Activated CD4-positive, CD25-positive, alpha-beta regulatory T cell treated with anti-CD3 and anti-CD28 coated beads, Interleukin-2, amount 50 U/mL, for 72 hours (primary cell): ENCODE measurements at regions not wholly inside any gene's neighbourhood (a gene's known extent, or its start where the extent isn't known, plus 50 kb on each side); places are given as distances from the start of the nearest gene placed in this dataset.

Source experiments
- DNase-seq: peaks from one replicate; pipeline ENCODE4 v3.0.0; 2021

DNA sequence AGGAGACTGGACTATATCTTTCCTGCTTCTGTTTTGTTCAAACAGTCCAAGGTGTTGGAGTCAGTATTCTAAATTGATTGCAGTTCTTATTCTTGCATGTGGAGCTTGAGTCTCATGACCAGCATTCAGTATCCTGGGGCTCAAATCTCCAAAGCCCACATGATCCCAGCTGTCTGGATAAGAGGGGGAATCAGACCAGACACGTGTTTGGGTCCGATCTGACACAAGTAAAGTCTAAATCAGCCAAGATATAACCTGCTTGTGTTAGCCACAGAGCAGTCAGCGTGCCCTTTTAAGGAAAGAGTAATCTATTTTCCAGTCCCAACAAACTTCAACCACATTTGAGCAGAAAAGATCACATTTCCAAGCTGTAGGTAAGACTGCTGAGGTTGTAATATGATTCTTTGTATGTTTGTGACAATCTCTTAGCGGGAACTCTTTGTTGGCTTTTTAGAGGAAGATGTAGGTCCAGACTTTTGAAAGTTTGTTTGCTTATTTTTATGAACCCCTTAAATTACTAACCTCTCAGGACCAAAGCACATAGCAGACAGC lies 334.6 kb downstream of the SLC4A3 start:
- no peak for DNase-seq

DNA sequence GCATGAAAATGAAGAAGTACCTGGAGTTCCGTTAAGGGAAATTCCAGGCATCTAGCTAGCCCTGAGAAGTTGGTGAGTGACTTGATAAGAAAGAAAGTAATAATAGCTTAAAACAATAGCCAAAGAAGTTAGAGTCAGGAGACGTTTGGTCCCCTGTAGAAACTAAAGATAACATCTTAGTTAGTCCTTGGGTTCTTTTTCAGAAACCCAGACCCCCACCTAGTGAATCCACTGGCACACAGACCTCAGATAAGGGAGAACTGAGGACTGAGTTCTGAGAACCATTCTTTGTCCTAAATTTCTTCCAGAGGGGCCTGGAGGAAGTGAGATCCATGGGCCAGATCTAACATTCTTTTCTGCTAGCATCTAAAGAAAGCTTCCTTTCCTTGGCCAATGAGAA lies 335.4 kb downstream of the SLC4A3 start:
- no peak for DNase-seq

DNA sequence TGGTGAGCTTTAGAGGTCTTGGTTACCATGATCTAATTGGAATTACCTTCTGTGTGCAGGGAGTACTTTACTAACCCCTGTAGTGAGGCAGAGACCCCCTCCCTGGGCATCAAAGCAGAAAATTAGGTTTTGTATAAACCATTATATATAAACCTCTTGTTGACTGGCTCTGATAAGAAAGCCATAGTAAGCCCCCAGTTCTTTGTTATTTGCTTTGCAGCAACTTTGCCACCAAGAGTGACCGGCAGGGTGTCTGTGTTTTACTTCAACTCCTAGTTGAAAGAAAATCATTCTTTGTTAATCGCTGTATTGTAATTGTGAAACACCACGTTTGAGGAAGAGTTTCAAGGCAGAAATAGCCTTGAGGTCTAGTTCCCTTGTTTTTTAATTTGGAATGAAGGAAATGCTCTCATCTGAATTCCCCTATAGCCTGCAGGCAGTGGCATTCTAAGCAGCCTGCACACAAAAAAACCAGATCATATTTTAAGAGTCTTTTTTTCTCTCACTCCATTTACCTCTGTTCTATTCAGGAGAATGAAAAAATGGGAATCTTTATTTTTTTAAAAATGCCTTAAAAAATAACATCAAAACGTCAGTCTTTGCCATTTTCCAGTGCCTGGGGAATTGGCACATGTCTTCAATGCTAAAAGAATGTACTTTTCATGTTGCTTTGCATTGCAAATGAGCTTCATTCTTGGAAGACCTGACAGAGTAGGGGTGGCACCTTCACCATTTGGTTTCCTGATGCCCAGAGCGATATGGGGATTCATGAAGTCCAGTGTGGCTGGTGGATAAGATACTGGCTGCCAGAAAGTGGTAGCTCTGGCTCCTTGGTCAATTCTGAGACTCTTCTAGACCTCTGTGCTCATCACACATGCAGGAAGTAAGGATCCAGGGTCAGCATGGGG lies 338.1 kb downstream of the SLC4A3 start:
- DNase-seq, result no peak

DNA sequence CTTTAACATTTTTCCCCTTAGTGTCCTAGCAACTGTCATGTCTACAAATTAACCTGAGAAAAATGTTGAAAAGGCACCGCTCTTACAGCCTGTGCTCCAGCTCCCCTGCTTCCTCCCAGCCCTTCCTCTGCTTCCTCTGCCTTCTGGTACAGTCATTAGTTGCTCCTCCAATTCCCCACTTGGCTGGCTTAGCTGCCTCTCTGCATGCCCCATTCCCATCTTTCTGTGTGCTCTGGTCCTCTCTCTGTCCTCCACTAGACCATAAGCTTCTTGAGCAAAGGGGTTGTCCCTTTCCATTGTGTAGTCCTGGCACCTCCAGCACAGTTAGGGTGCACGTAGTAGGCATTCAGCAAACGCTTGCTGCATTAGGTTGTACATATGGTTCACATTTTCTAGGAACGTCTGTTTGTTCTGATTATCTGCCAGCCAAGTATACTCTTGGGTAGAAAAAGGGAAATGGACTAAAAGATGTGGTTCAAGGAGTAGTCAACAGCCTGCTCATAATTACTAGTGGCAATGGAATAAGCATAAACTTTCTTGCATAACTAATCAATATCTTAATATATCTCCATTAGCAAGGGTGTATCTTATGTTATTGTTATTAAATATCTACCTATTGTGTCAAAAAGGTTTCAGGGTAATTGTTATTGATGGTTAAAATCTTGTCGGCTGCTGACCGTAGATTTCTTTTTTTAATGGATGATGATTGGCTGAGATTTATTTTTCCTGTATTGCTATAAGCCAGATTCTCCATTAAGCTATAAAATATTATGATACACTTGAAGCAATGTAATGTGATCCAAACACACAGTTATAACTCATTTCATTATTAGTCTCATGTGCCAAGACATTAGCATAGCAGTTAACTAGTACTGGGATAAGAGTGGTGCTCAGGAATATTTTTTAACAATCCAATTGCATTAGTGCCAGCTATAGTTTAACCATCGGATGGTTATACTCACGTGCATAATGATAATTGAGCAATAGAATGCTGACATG lies 340.1 kb downstream of the SLC4A3 start:
- no peak for DNase-seq

DNA sequence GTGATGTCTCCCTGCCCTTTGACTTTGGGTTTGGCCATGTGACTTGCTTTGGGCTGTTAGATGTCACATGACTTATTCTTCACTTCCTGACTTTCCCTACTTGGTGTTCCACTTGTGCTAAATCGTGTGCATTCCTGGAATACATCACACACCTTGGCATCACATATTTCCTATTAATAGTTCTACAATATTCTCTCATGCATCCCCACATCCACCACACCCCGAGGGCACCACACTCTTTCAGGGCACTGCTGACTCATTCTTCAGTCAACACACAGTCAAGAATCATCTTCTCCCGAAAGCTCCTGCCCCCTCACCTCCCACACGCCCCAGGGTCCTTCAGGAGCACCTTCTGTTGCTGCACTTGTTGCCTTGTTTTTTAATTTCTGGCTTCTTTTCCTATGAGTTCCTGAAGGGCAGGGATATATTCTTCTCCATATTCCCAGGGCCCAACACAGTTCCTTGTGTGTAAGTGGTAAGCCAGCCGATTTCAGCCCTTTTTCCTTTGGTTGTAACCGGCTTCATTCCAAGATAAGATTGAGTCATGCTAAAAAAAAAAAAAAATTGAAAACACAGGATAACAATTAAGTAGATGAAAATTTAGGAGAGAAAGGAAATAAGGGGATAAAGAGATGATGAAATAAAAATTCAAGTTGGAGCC lies 341.4 kb downstream of the SLC4A3 start:
- DNase-seq, result no peak

DNA sequence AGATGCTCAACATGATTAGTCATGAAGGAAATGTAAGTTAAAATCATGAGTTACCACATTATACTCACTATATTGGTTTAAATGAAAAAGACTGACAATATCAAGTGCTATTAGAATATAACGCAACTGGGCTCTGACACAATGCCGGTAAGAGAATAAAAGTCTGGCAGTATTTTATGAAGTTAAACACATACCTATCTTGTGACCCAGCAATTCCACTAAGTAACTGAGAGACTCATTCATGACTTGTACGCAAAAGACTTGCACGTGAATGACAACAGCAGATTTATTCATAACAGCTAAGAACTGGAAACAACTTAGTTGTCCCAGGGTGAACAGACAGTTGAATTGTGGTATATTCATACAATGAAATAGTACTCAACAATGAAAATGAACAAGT lies 342.1 kb downstream of the SLC4A3 start:
- no peak for DNase-seq

DNA sequence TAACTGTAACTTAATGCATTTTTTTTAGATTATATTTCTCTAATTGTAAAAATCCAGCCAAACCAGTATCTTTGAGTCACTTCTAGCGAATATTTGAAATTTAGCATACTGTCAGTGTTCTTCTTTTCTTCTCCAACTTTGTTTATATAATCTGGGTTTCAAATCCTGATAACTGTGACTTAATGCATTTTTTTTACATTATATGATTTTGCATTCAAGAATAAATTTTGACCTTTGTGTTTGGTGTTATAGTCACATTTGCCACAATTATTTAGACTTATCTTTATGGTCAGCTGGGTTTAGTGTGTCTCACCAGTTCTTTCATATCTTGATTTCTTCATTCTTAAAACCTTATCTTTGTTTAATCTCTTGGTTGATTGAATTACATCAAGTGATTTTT lies 345.7 kb downstream of the SLC4A3 start:
- no peak for DNase-seq

DNA sequence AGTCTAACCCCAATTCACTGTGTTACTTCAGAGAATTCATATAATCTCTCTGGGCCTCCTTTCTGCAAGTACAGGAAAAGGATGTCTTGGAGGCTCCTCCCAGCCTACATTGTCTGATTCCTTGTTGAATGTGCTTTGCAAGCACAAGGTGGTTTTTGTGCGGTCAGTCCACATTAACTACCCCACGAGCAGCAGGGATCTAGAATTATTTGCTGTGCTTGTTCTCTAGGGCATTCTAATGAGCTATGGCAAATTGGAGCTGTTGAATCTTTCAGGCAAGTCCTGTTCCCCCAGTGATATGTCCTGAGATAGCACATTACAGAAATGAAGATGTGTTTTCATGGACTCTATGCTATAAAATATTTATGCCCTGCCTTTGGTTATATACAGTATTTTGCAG lies 349.4 kb downstream of the SLC4A3 start:
- DNase-seq, result no peak

DNA sequence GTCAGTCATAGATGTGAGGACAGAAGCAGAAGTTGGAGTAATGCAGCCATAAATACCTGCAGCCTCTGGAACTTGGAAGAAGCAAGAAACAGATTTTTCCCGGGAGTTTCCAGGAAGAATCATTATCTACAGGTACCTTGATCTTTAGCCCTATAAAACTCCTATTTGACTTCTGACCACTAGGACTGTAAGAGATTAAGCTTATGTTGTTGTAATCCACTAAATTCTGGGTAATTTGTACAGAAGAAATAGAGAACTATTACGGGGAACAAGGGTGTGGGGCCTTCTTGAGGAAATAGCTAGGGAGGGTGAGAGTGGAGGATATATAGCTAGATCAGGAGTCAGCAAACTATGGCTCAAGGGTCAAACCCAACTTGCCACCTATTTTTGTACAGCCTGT lies 353.2 kb downstream of the SLC4A3 start:
- DNase-seq, result no peak

DNA sequence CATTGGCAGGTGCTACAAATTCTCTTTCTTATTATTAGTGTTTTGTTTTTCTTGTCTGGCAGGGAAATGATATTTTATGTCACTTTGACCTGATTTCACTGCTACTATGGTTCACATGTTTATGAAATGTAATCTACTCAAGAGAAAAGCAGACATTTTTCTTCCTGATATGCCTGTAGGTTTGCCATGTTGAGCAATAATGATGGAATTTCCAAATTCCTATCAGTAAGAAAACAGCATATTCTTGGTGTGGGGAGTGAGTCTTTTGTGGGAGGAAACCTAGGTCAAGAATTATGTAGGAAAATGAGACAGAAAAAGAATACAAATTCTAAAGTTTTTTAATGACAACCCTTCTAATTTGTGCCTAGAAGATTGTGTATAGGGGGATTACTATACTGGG lies 356.4 kb downstream of the SLC4A3 start:
- DNase-seq, result no peak

DNA sequence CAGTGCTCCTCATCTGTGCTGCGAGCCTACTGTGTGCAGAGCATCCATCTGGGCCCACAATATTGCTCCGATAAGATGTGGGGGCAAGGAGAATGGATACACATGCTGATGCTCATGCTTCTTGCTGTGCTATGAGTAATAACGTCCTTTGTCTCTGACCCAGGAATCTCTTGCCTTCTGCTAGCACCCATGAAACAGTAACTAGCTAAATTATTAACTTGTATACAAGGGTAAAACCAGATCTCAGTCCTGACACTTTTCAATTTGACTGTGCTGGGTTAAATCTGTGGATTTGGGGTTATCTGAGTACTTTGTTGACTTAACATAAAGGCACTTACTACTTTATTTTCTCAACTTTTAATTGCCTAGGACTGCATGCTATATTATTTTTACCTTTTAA lies 357.6 kb downstream of the SLC4A3 start:
- DNase-seq, result no peak

DNA sequence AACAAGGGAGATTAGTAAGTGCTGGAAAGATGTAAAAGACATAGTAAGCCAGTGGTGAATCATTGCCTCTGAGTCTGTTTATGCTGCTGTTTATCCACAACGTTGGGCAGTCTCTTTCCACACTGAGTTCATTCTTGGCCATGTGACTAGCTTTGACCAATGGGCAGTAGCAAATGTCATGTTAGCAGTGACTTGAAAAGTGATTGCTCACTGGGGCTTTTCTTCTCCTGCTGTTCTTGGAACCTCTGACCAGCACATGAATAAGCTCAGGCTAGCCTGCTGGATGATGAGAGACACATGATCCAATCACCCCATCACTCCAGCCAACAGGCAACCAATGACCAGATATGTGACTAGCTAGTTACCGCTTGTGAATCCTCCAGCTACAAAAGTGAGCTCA lies 360.4 kb downstream of the SLC4A3 start:
- DNase-seq, result no peak

DNA sequence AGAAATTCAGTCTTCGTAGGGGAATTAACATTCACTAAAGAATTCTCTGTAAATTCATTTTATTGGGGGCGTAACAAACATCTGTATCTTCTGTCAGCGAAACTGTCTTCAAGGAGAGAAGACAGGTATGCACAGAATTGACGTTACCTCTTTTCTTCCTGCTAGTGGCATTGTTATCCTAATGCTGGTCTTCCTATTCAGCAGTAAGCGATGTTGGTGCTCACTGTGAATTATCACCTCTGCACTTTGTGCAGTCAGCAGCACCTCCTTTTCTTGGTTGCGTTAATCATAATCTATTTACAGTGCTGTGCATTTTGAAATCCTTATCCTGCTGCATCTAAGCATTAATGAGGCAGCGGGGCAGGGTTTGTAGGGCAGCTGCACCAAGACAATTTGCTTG lies 362.3 kb downstream of the SLC4A3 start:
- no peak for DNase-seq

DNA sequence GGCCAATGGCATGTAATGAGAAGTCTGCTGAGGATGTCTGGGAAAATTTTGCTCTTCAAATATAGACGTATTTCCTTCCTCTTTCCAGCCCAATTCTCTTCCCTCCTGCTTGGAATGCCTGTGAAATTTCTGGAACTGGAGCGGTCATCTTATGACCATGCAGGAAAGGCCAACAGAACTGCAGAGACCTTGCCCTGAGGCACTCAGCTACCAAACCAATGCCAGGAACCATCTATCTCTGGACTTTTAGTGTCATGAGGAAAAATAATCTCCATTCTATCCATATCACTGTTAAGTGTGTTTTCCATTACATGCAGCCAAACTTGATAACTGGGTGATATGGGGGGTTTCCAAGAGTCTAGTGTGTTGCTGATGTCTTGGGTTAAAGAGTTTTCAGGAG lies 363.7 kb downstream of the SLC4A3 start:
- no peak for DNase-seq

DNA sequence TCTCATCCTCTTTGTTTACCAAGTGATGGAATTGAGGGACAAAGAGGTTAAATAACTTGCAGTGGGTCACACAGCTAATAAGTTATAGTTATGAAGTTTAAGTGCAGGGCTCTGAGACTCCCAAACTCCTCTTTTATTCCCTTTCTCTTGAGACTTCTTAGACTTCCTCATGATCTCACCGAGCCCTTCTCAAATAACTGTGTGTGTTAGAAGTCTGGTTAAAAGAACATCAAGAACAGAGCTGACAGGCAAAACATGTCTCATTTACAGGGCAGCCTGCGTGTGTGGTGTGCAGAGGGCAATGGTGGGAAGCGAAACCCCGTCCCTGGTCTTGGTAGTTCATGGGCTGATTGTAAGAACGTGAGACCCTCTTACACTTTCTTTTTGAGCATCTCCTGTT lies 368.0 kb downstream of the SLC4A3 start:
- DNase-seq, result no peak

DNA sequence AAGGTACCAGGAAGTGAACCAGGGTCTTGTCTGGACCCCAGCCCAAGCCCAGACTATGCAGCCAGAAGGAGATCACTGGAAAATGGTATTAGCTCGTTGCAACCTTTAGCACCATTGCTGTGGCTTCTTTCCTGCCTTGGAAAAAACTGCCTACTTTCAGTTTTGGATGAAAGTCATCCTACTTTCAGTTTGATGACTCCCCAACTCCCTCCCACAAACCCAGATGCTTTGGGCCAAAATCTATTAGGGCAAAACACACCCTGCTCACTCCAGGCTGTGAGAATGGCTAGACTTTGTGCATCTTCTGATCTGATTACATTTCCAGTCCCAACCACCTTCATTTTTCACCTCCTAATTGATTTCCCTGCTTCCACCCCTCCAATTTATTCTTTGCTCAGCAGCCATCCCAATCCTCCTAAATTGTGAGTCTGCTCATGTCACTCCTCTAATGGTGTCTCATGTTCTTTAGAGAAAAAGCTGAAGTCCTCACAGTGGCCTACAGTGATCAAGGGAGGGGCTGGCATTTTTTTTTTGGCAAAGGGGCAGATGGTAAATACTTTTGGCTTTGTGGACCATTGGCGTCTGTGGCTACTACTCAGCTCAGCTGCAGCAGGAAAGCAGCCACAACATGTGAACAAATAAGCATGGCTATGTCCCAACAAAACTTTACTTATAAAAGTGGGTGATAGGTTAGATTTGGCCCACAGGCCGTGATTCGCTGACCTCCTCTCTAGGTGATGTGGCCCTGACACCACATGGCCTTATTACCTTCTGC lies 368.7 kb downstream of the SLC4A3 start:
- no peak for DNase-seq

DNA sequence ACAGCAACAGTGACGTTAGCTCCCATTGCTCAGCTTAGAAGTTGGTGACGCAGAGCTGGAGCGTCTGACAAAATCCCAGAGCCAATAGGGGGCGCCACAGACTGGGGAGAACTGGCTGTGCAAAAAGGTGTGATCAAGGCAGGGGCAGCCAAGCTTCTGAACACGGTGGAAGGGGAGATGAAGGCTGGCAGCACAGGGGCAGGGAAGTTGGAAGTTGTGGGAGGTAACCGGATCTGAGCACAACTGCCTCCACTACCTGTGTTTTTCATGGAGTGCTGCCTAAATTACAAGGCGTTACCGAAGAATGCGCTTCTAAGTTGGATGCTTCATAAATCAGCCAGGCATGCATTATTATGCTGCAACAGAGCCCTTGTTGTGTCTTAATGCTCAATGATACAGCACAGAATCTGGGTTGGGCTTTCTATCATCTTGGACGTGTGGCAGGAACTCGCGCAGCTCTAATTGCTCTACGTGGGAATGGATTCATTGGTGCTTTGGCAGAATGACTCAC lies 370.0 kb downstream of the SLC4A3 start:
- peak; percentile 29 for DNase-seq

DNA sequence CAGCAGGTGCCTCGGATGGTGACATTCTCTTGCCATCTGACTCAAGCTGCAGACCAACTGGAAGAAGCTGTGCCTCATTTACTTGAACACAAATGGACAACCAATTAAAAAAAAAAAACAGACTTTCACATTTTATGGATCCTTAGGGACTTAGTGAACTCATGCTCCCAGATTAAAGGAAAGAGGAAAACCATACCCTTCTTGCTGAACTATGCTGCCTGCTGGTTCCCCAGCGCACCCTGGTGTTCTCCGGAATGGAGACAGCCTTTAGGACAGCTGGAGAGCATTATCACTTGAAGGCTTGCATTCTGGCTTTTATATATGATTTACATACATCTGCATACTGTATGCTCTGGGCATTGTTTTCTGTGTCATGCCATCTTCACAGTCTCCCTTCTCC lies 370.7 kb downstream of the SLC4A3 start:
- DNase-seq, result no peak

DNA sequence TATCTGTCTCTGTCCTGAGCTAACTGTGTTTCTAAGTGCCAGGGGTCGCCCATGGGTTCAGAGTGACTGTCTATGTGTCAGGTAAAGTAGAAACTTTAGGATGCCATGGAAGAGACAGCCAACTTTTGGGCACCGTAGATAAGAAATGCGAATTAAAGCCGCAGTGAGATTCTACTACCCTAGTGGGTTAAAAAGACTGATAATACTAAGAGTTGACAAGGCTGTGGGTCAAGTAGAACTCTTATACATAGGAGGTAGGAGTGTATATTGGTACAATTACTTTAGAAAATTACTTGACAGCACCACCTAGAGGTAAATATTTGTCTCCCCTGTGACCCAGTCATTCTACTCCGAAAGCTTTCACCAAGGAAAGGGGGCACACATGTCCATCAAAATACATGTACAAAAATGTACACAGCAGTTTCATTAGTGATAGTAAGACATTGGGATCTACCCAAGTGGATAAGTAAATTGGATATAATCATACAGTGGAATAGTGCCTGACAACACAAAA lies 371.3 kb downstream of the SLC4A3 start:
- DNase-seq, result no peak

DNA sequence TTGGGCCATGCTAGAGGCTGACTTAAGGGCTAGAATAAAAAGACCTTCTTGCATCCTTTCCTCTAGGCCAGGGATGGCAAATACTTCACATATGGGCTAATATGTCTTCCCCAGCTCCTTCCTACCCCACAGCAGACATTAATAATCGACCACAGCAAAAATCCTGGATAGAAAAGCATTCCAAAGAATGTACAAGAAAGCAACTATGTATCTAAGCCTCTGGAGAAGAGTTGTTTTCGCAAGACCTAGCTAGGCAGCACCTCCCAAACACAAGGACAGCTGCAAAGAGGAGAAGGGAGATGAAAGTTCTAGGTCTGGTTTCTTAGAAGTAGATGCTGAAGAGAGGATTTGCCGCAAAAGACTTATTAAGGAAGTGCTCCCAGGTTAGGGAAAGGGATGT lies 372.6 kb downstream of the SLC4A3 start:
- no peak for DNase-seq

DNA sequence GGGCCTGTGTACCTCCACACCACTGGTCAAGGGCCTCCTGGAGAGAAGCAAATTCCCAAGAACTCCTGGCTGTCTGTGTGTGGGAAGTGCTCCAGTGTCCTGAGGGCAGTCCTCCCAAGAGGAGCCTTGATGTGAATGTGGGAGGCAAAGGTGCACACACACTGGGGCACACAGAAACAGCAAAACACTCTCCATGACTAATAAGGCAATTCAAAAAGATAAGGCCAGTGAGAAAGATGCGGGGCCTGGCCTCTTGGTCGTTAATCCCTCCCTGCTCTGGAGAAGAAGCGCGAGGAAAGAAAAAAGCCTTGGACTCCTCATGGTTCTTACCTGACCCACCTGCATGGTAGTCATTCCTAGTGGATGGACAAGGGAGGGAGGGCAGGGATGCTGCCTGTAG lies 373.2 kb downstream of the SLC4A3 start:
- DNase-seq, result no peak

DNA sequence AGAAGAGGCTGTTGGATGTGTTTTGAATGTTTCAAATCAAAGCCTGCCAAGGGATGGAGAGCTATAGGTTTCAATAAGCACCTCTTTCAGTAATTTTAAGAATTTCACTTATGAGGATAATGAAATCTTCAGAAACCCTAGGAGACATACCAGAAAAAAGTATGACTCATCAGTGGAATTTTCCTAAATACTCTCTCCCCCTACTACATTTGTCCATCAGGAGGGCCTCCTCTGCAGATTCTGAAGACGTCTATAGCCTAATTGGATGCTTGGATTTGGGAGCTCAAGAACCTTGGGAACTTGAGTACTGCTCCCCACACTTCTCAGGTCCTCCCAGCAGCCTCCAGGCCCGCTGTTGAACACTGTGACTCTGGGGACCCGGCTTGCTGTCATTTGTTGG lies 374.3 kb downstream of the SLC4A3 start:
- DNase-seq, result no peak
